ENCODE measurements at regions not wholly inside any gene's neighbourhood (a gene's known extent, or its start where the extent isn't known, plus 50 kb on each side); places are given as distances from the start of the nearest gene placed in this dataset.

GRCh38 chr5:82599030-82599429 is 320.9 kb upstream of the RPS23 start:
- TF ChIP-seq CTCF (IDR thresholded peaks at IDR 0.05; ENCODE audit: low read length) = no peak
- TF ChIP-seq EZH2 (optimal IDR thresholded peaks at IDR 0.05; ENCODE audit: low read depth, low read length) = no peak

Measured in MM.1S (cell line).